ENCODE measurements at regions not wholly inside any gene's neighbourhood (a gene's known extent, or its start where the extent isn't known, plus 50 kb on each side); places are given as distances from the start of the nearest gene placed in this dataset.

GRCh38 chr1:164967300-164967699 lies 389.2 kb downstream of the LMX1A start:
- H3K9me3 Mint-ChIP-seq: no peaks in the 10 kb centered on the region
- H3K4me3 Mint-ChIP-seq: no peak overlapping the region
- no peak for DNase-seq
- peaks cover 15% of the 10 kb centered on the region for H3K4me1 Mint-ChIP-seq
- H3K27ac Mint-ChIP-seq: no peak overlapping the region
- TF ChIP-seq CTCF (IDR thresholded peaks at IDR 0.05): no peak
- peaks cover 11% of the 10 kb centered on the region for H3K27me3 Mint-ChIP-seq (ENCODE audit: low read depth, poor library complexity)
- H3K36me3 Mint-ChIP-seq (ENCODE audit: low read depth): no peaks in the 10 kb centered on the region

DNA sequence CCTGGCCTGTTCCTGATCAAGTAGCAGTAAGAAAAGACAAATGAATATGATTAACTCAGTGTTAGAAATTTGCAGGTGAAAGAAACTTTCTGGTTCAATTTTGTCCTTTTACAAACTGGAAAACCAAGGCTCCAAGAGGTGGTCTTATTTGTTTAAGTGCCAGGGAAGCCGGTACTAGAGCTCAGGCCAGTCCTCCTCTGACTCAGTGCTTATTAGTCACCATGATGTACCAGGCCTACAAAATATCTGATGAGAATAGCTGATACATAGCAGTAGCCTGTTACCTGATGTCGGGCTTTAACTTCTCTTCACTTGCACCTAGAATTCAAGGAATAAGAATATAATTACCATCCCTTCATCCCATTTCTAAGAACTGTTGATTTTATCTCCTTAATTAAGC lies 394.8 kb downstream of the LMX1A start:
- Mint-ChIP-seq H3K9me3 (peaks cover 4% of the 10 kb centered on the region), H3K4me1 (peaks cover 6% of the 10 kb centered on the region), H3K27ac (no peak overlapping the region), H3K4me3 (no peak overlapping the region), H3K27me3 (ENCODE audit: low read depth, poor library complexity) (peaks cover 6% of the 10 kb centered on the region), H3K36me3 (ENCODE audit: low read depth) (no peaks in the 10 kb centered on the region)
- DNase-seq: no peak
- no peak for TF ChIP-seq CTCF (IDR thresholded peaks at IDR 0.05)

DNA sequence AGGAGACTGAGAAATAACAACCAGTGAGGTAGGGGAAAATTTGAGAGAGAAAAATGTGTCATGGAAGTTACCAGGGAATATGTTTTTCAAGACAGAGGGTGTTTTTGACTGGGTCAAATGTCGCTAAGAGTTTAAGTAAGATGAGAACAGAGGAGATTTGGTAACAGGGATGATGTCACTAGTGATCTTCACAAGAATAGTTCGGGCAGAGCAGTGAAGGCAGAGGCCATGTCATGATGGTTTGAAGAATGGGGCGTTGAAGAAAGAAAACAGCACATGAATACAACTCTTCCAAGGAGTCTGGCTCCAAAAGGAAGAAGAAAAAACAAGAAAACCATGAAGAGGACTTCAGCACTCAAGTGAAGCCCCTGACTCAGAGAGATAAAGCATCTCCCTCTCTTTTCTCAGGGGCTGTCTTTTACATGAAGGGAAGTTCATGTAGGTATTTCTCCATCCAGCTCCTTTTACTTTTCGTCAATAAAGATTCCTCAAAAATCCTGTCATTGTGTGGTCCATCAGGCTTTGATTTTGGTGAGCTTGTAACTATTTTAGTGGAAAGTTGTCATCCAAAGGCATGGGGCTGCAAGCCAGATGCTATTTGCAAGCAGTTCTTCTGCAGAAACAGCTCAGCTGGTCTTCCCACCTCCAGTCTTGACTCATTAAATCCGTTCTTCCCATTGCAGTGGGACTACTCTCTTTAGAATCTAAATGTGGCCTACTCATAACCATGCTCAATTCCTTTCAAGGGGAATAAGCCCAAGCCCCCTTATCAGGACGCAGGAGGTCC lies 397.3 kb downstream of the LMX1A start:
- Mint-ChIP-seq H3K36me3 (ENCODE audit: low read depth) (no peaks in the 10 kb centered on the region), H3K27me3 (ENCODE audit: low read depth, poor library complexity) (peaks cover 4% of the 10 kb centered on the region), H3K27ac (no peak overlapping the region), H3K9me3 (peaks cover 4% of the 10 kb centered on the region), H3K4me3 (no peak overlapping the region), H3K4me1 (peaks cover 6% of the 10 kb centered on the region)
- no peak for TF ChIP-seq CTCF (IDR thresholded peaks at IDR 0.05)
- DNase-seq: no peak

- peaks cover 6% of the 10 kb centered on the region for H3K36me3 Mint-ChIP-seq (ENCODE audit: low read depth)
- peaks cover 18% of the 10 kb centered on the region for H3K4me1 Mint-ChIP-seq
- peaks cover 18% of the 10 kb centered on the region for H3K9me3 Mint-ChIP-seq
- DNase-seq: no peak
- H3K27me3 Mint-ChIP-seq (ENCODE audit: low read depth, poor library complexity): peaks cover 4% of the 10 kb centered on the region
- H3K27ac Mint-ChIP-seq: no peak overlapping the region
- TF ChIP-seq CTCF (IDR thresholded peaks at IDR 0.05): no peak
- no peak overlapping the region for H3K4me3 Mint-ChIP-seq
Measured at GRCh38 chr1:164953815-164954214, 394.8 kb downstream of the PBX1 start.

- TF ChIP-seq CTCF (IDR thresholded peaks at IDR 0.05): no peak
- Mint-ChIP-seq H3K27me3 (ENCODE audit: low read depth, poor library complexity) (peaks cover 4% of the 10 kb centered on the region), H3K36me3 (ENCODE audit: low read depth) (peaks cover 6% of the 10 kb centered on the region), H3K9me3 (peaks cover 23% of the 10 kb centered on the region), H3K4me1 (peaks cover 16% of the 10 kb centered on the region), H3K27ac (peak overlapping the region; percentile 47), H3K4me3 (no peak overlapping the region)
- no peak for DNase-seq
Measured at GRCh38 chr1:164953098-164953497, 394.1 kb downstream of the PBX1 start.

DNA sequence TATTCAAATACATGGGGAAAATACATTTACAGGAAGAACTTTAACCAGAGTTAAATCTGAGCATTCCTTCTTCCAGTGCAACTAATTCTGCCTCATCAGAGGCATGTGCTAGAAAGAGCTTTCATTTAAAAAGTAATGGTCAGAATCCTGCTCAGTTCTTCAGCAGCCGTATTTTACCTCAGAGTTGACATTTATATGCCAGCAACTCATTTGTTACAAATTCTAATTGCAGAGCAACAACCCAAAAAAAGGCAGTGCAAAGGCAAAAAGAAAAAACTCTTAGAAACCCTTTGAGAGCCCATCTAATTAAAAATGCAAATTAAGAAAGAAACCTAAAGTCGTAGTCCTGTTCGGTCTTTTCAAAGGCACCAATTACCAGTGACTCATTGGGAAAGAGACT lies 392.5 kb downstream of the PBX1 start:
- Mint-ChIP-seq H3K27ac (no peak overlapping the region), H3K36me3 (ENCODE audit: low read depth) (peaks cover 6% of the 10 kb centered on the region), H3K27me3 (ENCODE audit: low read depth, poor library complexity) (peaks cover 3% of the 10 kb centered on the region), H3K4me1 (peaks cover 16% of the 10 kb centered on the region), H3K9me3 (peaks cover 38% of the 10 kb centered on the region), H3K4me3 (no peak overlapping the region)
- no peak for DNase-seq
- no peak for TF ChIP-seq CTCF (IDR thresholded peaks at IDR 0.05)
